Right cardiac atrium (tissue), 5 donors: ENCODE measurements at regions not wholly inside any gene's neighbourhood (a gene's known extent, or its start where the extent isn't known, plus 50 kb on each side); places are given as distances from the start of the nearest gene placed in this dataset.
A peak's percentile ranks its signal among the peaks of the same experiment; 100 is the strongest.
"Not testable (repeated sequence)": the region's sequence is repeated elsewhere in the genome, so short reads cannot be mapped to it uniquely, and the experiment has no call there.

Experiments
- ATAC-seq, 2 donors: fragments of 200-7000 bp; cut with Tn5 transposase; one replicate each; pipeline versions ENCODE4 v1.8.0 to v1.9.1; 2020; ENCODE audit warnings: moderate library complexity in 2 of 2, mild to moderate bottlenecking in 1 of 2
- DNase-seq, 3 donors: peaks; one replicate each; pipeline ENCODE4 v3.0.0-alpha.2; 2020
- H3K27ac ChIP-seq: one replicate; pipeline ENCODE4 v1.5.1; 2013; ENCODE audit warnings: mild to moderate bottlenecking, low read length, control low read depth, moderate library complexity
- H3K27me3 ChIP-seq: one replicate; pipeline ENCODE4 v1.6.1; 2013; ENCODE audit not compliant: control insufficient read depth, insufficient read depth
- H3K4me1 ChIP-seq: one replicate; pipeline ENCODE4 v1.6.1; 2013; ENCODE audit warnings: low read length; ENCODE audit not compliant: control insufficient read depth, insufficient read depth
- H3K4me3 ChIP-seq: one replicate; pipeline ENCODE4 v1.5.1; 2013; ENCODE audit warnings: low read length, control low read depth
- H3K9me3 ChIP-seq: one replicate; pipeline ENCODE4 v1.6.1; 2013; ENCODE audit warnings: low read length; ENCODE audit not compliant: control insufficient read depth
- WGBS: extraction: QIAGEN DNeasy Blood & Tissue Kit; methylation state at CpG from one replicate; pipeline ENCODE4 v1.1.7; 2013; 5-methylcytosine and 5-hydroxymethylcytosine counted together
- intact Hi-C, 4 donors: fragments of 100-400 bp; cut with DNase I; formaldehyde crosslinking; loops; one replicate each; pipeline versions ENCODE4 v1.11.0 to v1.14.0; 2022 to 2023
- donor health status: healthy with polysubstance abuse.
- donor health status: DM: no; HTN: yes; CAD: no.
- donor health status: DM: no; HTN: no; CAD: no.
- donor health status: DM: no; HTN: yes; CAD: no; lungs with severe emphysema.
- donor health status: DM: yes; HTN: yes; CAD: no.

DNA sequence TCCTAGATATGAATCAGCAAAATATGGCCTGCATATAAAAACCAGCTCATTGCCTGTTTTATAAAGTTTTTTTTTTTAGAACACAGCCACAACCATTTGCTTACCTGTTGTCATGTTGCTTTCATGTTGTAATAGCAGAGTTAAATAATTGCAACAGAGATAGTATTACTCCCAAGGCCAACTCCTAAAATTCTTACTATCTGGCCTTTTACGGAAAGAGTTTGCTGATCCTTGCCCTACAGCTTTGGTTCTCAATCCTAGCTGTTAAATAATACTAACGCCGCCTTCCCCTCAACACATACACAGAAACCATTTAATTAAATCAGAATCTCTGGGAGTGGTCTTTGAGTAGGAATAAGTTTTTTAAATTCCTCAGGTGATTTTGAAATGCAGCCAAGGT is 231.3 kb upstream of the TET2 start:
- no peak overlapping the region for H3K4me3 ChIP-seq
- ATAC-seq = no peak
- intact Hi-C loops = no loop called here
- H3K27ac ChIP-seq = no peak overlapping the region
- H3K27me3 ChIP-seq = no peaks in the 10 kb centered on the region
- no peak for DNase-seq
- H3K9me3 ChIP-seq = no peaks in the 10 kb centered on the region
- WGBS = 80% methylated on average over 3 of the region's 3 CpGs
- H3K4me1 ChIP-seq = no peaks in the 10 kb centered on the region

DNA sequence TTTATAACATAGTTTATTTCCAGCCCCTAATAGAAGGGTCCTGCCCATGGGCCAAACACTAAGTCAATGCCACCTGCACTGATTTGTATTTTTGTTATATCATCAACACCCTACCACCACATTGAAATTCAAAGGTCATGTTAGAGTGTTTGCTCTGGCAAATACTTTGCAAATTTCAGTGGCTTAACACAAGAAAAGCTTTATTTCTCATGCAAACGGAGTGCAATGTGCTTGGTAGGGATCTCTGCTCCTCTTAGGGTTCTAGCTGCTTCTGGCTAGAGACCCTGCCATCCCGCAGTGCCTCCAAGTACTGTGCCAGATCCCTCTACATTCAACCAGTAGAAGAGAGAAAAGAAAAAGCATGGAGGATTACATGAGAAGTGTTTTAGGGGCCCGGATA is 230.8 kb upstream of the TET2 start:
- no peak for ATAC-seq
- H3K27me3 ChIP-seq = no peaks in the 10 kb centered on the region
- 45% methylated on average over 3 of the region's 3 CpGs for WGBS
- no peak overlapping the region for H3K27ac ChIP-seq
- DNase-seq = no peak
- intact Hi-C loops = no loop called here
- no peaks in the 10 kb centered on the region for H3K4me1 ChIP-seq
- no peaks in the 10 kb centered on the region for H3K9me3 ChIP-seq
- H3K4me3 ChIP-seq = no peak overlapping the region

DNA sequence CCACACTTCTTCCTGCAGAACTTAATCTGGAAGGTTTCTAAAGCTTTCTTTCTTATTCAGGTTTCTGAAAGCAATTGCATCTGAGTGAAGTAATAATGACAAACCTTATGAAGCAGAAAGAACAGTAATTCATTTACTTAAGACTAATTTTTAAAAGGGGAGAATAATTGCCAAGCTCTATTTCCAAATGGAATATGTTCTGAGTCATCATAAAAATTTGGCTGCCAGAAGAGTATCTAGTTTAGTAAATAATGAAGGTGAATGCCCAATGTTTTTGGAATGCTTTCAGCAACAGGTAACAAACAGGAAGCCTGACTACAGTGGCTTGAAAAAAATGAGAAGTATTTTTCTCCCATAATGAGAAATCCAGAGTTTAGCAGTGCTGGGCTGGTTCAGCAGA is 227.3 kb upstream of the TET2 start:
- Histone ChIP-seq H3K9me3 (no peaks in the 10 kb centered on the region), H3K27ac (no peak overlapping the region), H3K4me1 (no peaks in the 10 kb centered on the region), H3K27me3 (no peaks in the 10 kb centered on the region), H3K4me3 (no peak overlapping the region)
- no peak for DNase-seq
- no peak for ATAC-seq
- intact Hi-C loops = no loop called here

DNA sequence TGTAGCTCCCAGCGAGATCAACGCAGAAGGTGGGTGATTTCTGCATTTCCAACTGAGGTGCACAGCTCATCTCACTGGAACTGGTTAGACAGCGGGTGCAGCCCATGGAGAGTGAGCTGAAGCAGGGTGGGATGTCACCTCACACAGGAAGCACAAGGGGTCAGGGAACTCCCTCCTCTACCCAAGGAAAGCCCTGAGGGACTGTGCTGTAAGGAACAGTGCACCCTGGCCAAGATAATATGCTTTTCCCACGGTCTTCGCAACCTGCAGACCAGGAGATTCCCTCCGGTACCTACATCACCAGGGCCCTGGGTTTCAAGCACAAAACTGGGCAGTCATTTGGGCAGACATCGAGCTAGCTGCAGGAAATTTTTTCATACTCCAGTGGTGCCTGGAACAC is 216.4 kb upstream of the TET2 start:
- no peak for DNase-seq

DNA sequence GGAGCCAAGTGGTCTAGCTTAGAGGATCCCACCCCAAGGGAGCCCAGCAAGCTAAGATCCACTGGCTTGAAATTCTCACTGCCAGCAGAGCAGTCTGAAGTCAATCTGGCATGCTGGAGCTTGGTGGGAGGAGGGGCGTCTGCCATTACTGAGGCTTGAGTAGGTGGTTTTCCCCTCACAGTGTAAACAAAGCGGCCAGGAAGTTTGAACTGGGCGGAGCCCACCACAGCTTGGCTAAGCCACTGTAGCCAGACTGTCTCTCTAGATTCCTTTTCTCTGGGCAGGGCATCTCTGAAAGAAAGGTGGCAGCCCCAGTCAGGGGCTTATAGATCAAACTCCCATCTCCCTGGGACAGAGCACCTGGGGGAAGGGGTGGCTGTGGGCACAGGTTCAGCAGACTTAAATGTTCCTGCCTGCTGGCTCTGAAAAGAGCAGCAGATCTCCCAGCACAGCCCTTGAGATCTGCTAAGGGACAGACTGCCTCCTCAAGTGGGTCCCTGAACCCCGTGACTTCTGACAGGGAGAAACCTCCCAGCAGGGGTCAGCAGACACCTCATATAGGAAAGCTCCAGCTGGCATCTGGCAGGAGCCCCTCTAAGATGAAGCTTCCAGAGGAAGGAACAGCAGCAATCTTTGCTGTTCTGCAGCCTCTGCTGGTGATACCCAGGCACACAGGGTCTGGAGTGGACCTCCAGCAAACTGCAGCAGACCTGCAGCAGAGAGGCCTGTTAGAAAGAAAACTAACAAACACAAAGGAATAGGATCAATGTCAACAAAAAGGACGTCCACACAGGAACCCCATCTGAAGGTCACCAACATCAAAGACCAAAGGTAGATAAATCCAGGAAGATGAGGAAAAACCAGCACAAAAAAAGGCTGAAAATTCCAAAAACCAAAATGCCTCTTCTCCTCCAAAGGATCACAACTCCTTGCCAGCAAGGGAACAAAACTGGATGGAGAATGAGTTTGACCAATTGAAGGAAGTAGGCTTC is 215.6 kb upstream of the TET2 start:
- H3K4me1 ChIP-seq, H3K4me3 ChIP-seq, H3K9me3 ChIP-seq, H3K27me3 ChIP-seq, H3K27ac ChIP-seq, intact Hi-C loops, ATAC-seq: not testable (repeated sequence)
- DNase-seq = peak; percentile 22 to 60 (median 47)
- 44% methylated on average over 5 of the region's 5 CpGs for WGBS

More for the DNA sequence above, 216.4 kb upstream of the TET2 start:
- intact Hi-C loops = no loop called here
- ATAC-seq = no peak
- Histone ChIP-seq H3K4me1 (no peaks in the 10 kb centered on the region), H3K27me3 (no peaks in the 10 kb centered on the region), H3K4me3 (no peak overlapping the region), H3K27ac (no peak overlapping the region), H3K9me3 (no peaks in the 10 kb centered on the region)
- WGBS = 90% methylated on average over 7 of the region's 7 CpGs

DNA sequence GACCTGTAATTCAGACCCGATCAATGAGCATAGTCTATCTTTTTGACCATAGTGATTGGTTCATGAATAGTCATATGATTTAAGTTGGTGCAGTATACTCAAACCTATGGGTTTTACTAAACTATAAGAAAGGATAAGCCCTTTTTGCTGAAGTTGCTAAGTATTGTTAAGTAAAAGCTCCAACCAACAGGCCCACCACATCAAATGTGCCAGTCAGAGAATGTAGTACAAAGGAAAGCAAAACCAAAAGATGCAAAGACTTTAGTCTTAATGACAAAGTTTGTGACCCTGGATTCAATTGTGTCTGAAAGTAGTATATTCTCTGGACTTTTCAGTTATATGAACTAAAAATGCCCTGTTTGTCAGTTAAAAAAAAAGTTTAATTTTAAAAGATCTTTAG is 208.1 kb upstream of the TET2 start:
- H3K9me3 ChIP-seq = no peaks in the 10 kb centered on the region
- ATAC-seq = no peak
- H3K27ac ChIP-seq = no peak overlapping the region
- H3K4me3 ChIP-seq = no peak overlapping the region
- 93% methylated on average over 1 of the region's 1 CpG for WGBS
- H3K27me3 ChIP-seq = no peaks in the 10 kb centered on the region
- H3K4me1 ChIP-seq = no peaks in the 10 kb centered on the region
- intact Hi-C loops = no loop called here
- DNase-seq = no peak

DNA sequence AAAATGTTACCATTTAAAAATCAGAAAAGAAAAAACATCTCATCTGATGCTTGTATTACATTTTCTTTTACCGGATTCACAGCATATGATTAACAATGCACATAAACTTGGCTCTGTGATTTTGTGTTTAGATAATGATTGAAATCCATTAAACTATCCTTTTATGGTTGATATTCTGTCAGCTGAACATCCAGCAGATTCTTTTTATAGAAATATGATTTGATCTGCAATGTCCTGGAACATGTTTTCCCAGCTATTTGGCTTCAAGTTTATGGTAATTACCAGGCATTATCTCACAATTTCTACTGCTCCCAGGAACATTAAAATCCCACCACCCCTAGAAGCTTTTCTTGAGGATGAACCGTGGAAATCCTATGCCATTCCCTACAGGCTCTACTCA is 205.7 kb upstream of the TET2 start:
- ATAC-seq = no peak
- intact Hi-C loops = no loop called here

DNA sequence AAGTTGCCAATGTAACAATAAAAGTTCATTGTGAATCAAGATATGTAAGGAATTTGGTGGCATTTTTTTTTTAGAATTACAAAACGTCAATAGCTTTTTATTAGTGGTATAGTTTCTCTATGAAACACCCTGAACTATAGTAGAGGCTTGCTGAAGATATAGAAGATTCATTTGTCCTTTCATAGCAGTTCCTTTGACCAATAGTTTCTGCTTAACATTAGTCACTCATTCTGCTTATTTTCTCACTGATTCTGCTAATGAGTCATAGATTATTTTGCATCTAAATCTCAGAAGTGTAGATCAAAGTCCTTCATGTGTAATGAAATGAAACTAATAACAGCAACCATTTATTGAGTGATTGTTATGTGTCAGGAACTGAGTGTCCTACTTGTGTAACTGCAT is 205.0 kb upstream of the TET2 start:
- no peak for ATAC-seq
- no peak for DNase-seq
- 20% methylated on average over 1 of the region's 1 CpG for WGBS
- Histone ChIP-seq H3K4me3 (no peak overlapping the region), H3K27ac (no peak overlapping the region), H3K4me1 (no peaks in the 10 kb centered on the region), H3K27me3 (no peaks in the 10 kb centered on the region), H3K9me3 (no peaks in the 10 kb centered on the region)
- intact Hi-C loops = no loop called here

More for the DNA sequence above, 205.7 kb upstream of the TET2 start:
- no peak overlapping the region for H3K27ac ChIP-seq
- no peaks in the 10 kb centered on the region for H3K4me1 ChIP-seq
- H3K4me3 ChIP-seq = no peak overlapping the region
- 64% methylated on average over 2 of the region's 2 CpGs for WGBS
- H3K27me3 ChIP-seq = no peaks in the 10 kb centered on the region
- no peaks in the 10 kb centered on the region for H3K9me3 ChIP-seq
- DNase-seq = no peak

DNA sequence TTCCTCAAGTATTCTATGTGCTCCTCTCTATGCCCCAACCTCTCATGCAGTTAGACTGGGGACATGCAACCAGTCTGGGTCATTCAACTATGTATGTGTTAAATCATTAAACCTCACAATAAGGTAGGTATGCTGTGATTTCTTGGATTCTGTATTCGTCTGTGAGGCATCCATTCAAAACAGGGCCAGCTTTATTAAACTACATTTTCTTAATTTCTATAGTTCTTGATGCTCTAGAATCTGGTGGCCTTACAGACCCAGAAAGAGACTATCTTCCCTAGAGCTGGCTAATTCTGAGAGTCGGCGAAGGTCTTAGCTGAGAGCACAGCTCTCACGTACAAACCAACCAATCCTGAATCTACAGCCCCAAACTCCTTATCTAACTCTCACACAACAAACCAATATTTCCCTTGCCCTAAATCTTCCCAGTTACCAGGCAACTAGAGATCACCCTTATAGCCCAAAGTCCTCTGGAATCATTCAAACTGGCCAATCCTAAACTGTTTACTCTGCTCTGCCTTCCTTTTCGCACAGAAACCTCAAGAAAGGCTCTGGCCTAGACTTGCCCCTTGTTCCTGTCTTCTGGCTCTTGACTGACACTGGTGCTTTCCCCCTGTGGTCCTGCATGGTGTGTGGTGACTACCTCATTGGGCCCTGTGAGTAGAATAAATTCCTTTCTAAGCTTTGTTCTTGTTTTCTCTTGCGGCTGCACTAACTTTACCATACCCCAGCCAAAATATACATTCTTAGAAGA is 203.5 kb upstream of the TET2 start:
- intact Hi-C loops = no loop called here
- no peaks in the 10 kb centered on the region for H3K9me3 ChIP-seq
- WGBS = 77% methylated on average over 6 of the region's 6 CpGs
- DNase-seq (no peak), ATAC-seq (no peak)
- H3K27me3 ChIP-seq = no peaks in the 10 kb centered on the region
- H3K27ac ChIP-seq = no peak overlapping the region
- H3K4me3 ChIP-seq = no peak overlapping the region
- no peaks in the 10 kb centered on the region for H3K4me1 ChIP-seq

DNA sequence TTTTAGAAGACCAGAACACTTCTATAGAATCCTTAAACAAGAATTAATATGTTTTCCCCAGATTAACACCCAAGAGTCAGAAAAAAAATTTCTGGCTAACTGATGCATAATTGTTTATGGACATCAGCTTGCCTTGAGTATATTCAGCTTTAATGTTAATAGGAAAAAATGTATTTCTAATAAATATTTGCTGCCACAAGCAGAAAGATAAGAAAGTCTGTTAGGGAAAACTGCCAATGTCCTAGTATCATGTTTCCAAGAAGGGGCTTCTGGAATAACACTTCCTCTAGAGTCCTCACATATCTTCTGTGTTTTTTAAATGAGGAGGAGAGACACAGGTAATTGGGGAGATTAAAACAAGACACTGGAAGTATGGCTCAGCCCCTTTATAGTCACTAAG is 202.1 kb upstream of the TET2 start:
- H3K4me1 ChIP-seq = no peaks in the 10 kb centered on the region
- no peak for ATAC-seq
- intact Hi-C loops = no loop called here
- H3K9me3 ChIP-seq = no peaks in the 10 kb centered on the region
- DNase-seq = no peak
- no peak overlapping the region for H3K4me3 ChIP-seq
- no peak overlapping the region for H3K27ac ChIP-seq
- no peaks in the 10 kb centered on the region for H3K27me3 ChIP-seq

DNA sequence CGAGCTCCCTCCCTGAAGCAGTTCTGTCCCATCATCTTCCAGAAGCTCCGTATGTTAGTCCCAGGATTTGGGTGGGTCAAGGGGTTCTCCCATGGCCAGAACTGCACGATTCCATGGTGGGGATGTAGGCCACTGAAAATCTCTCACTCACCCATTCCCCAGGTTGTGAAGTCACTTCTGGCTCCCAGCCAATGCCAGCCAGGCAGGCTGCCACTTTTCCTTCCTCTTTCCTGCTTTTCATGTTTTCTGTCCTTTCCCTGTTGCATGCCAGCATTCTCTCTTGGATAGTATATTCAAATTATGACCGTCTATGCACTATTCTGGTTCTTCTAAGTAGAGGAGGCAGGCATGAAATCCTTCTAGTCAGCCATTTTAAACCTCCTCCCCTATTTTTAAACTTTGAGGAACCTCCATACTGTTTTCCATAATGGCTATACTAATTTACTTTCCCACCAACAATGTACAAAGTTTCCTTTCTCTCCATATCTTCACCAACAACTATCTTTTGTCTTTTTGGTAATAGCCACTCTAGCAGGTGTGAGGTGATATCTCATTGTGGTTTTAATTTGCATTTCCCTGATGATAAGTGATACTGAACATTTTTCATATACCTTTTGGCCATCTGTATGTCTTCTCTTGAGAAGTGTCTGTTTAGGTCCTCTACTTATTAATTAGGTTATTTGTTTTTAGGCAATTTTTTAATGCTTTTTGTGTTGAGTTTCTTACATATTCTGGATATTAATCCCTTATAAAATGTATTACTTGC is 182.1 kb upstream of the TET2 start:
- Histone ChIP-seq H3K4me1 (no peaks in the 10 kb centered on the region), H3K27ac (no peak overlapping the region), H3K9me3 (no peaks in the 10 kb centered on the region), H3K4me3 (no peak overlapping the region), H3K27me3 (no peaks in the 10 kb centered on the region)
- ATAC-seq = no peak
- WGBS = 74% methylated on average over 4 of the region's 4 CpGs
- peak; percentile 18 to 56 (median 49) for DNase-seq
- intact Hi-C loops = no loop called here
